ENCODE measurements at regions not wholly inside any gene's neighbourhood (a gene's known extent, or its start where the extent isn't known, plus 50 kb on each side); places are given as distances from the start of the nearest gene placed in this dataset.

- H3K4me1 ChIP-seq (ENCODE audit: control insufficient read depth in 2 of 3, insufficient read depth in 2 of 3, low read depth in 1 of 3, low read length in 3 of 3) = no peaks in the 10 kb centered on the region
- H3K27me3 ChIP-seq (ENCODE audit: control insufficient read depth, insufficient read depth, low read length) = no peaks in the 10 kb centered on the region
- intact Hi-C loops (cut with DNase I) = no loop called here
- peaks cover 0 to 2% (median 0%) of the 10 kb centered on the region in 3 donors for H3K9me3 ChIP-seq (ENCODE audit: control insufficient read depth in 2 of 3, insufficient read depth in 1 of 3, low read length in 3 of 3)
- no peak for FAIRE-seq
- H3K36me3 ChIP-seq (ENCODE audit: control insufficient read depth in 2 of 3, insufficient read depth in 3 of 3, low read length in 3 of 3) = no peaks in the 10 kb centered on the region
- no peak for TF ChIP-seq CTCF (IDR thresholded peaks at IDR 0.05; ENCODE audit: borderline replicate concordance, extremely low read depth, insufficient read depth)
- peak in 1 of 5 donors; percentile 10 for DNase-seq
- H3K9ac ChIP-seq (ENCODE audit: low read length in 3 of 3) = no peak overlapping the region
- H3K4me3 ChIP-seq (ENCODE audit: low read length in 3 of 3) = no peak overlapping the region
- H3K27ac ChIP-seq (ENCODE audit: low read depth in 2 of 2, low read length in 2 of 2) = no peak overlapping the region
Observed at GRCh38 chr16:54538276-54538675, 251.7 kb upstream of the IRX3 start.

GRCh38 chr16:54533856-54534490 lies 247.4 kb upstream of the IRX3 start:
- Histone ChIP-seq H3K36me3 (ENCODE audit: control insufficient read depth in 2 of 3, insufficient read depth in 3 of 3, low read length in 3 of 3) (no peaks in the 10 kb centered on the region), H3K27me3 (ENCODE audit: control insufficient read depth, insufficient read depth, low read length) (no peaks in the 10 kb centered on the region), H3K9me3 (ENCODE audit: control insufficient read depth in 2 of 3, insufficient read depth in 1 of 3, low read length in 3 of 3) (peaks cover 0 to 12% (median 3%) of the 10 kb centered on the region in 3 donors), H3K4me1 (ENCODE audit: control insufficient read depth in 2 of 3, insufficient read depth in 2 of 3, low read depth in 1 of 3, low read length in 3 of 3) (no peaks in the 10 kb centered on the region), H3K4me3 (ENCODE audit: low read length in 3 of 3) (no peak overlapping the region), H3K27ac (ENCODE audit: low read depth in 2 of 2, low read length in 2 of 2) (no peak overlapping the region), H3K9ac (ENCODE audit: low read length in 3 of 3) (no peak overlapping the region)
- no peak for DNase-seq
- peak; percentile 93 for FAIRE-seq
- intact Hi-C loops (cut with DNase I) = no loop called here
- TF ChIP-seq CTCF (IDR thresholded peaks at IDR 0.05; ENCODE audit: borderline replicate concordance, extremely low read depth, insufficient read depth) = no peak

- no peak for FAIRE-seq
- Histone ChIP-seq H3K4me1 (ENCODE audit: control insufficient read depth in 2 of 3, insufficient read depth in 2 of 3, low read depth in 1 of 3, low read length in 3 of 3) (no peaks in the 10 kb centered on the region), H3K9me3 (ENCODE audit: control insufficient read depth in 2 of 3, insufficient read depth in 1 of 3, low read length in 3 of 3) (peaks cover 0 to 12% (median 0%) of the 10 kb centered on the region in 3 donors), H3K27me3 (ENCODE audit: control insufficient read depth, insufficient read depth, low read length) (no peaks in the 10 kb centered on the region), H3K36me3 (ENCODE audit: control insufficient read depth in 2 of 3, insufficient read depth in 3 of 3, low read length in 3 of 3) (no peaks in the 10 kb centered on the region), H3K9ac (ENCODE audit: low read length in 3 of 3) (no peak overlapping the region), H3K4me3 (ENCODE audit: low read length in 3 of 3) (no peak overlapping the region), H3K27ac (ENCODE audit: low read depth in 2 of 2, low read length in 2 of 2) (no peak overlapping the region)
- DNase-seq = no peak
- no peak for TF ChIP-seq CTCF (IDR thresholded peaks at IDR 0.05; ENCODE audit: borderline replicate concordance, extremely low read depth, insufficient read depth)
- intact Hi-C loops (cut with DNase I) = no loop called here
Observed at GRCh38 chr16:54526916-54527315, 240.3 kb upstream of the IRX3 start.

GRCh38 chr16:54526087-54526486 lies 239.5 kb upstream of the IRX3 start:
- Histone ChIP-seq H3K27me3 (ENCODE audit: control insufficient read depth, insufficient read depth, low read length) (no peaks in the 10 kb centered on the region), H3K36me3 (ENCODE audit: control insufficient read depth in 2 of 3, insufficient read depth in 3 of 3, low read length in 3 of 3) (no peaks in the 10 kb centered on the region), H3K4me1 (ENCODE audit: control insufficient read depth in 2 of 3, insufficient read depth in 2 of 3, low read depth in 1 of 3, low read length in 3 of 3) (no peaks in the 10 kb centered on the region), H3K9me3 (ENCODE audit: control insufficient read depth in 2 of 3, insufficient read depth in 1 of 3, low read length in 3 of 3) (peaks cover 0 to 12% (median 0%) of the 10 kb centered on the region in 3 donors), H3K9ac (ENCODE audit: low read length in 3 of 3) (no peak overlapping the region), H3K4me3 (ENCODE audit: low read length in 3 of 3) (no peak overlapping the region), H3K27ac (ENCODE audit: low read depth in 2 of 2, low read length in 2 of 2) (no peak overlapping the region)
- no peak for FAIRE-seq
- intact Hi-C loops (cut with DNase I) = no loop called here
- TF ChIP-seq CTCF (IDR thresholded peaks at IDR 0.05; ENCODE audit: borderline replicate concordance, extremely low read depth, insufficient read depth) = no peak
- no peak for DNase-seq
